ENCODE measurements at regions not wholly inside any gene's neighbourhood (a gene's known extent, or its start where the extent isn't known, plus 50 kb on each side); places are given as distances from the start of the nearest gene placed in this dataset.

DNA sequence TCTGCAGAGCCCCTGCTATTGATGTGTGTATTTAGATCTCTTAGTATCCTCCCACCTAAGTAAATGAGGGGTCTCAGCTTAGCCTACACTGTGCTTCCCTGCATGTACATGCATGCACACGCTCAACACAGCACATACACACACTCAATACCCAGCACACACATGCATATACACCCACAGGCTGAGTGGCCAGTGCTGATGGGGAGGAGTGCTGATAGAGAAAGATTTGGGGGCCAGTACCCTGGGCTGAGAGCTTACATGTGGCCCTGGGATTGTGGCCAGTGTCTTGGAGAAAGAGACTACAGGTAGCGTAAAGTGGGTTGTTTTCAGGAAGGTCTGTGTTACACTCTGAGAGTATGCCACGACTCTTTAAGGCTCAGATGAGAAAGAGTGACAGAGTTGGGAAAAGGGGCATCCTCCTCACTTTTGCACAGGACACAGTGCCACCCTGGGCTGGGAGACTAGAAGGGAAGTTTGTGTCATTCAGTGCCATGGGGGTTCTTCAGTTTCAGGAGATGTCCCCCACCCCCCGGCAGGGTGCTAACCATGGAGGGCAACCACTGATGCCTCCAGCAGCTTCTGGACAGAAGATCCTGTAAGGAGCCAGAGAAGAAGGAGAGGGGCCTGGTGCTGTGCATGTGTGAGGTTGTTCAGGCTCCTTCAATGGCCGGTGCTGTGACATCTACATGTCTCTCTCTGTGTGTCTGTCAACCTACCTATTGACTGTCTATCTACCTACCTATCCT lies 166.8 kb downstream of the RHOU start:
- no peak for DNase-seq
- H2BK5ac ChIP-seq (ENCODE audit: low read length): no peak overlapping the region
- no peak overlapping the region for H4K5ac ChIP-seq (ENCODE audit: low read length)
- no peak overlapping the region for H3K56ac ChIP-seq (ENCODE audit: low read length)
- peaks cover 3% of the 10 kb centered on the region for H3K4me1 ChIP-seq (ENCODE audit: control insufficient read depth, low read depth, low read length)
- no peak overlapping the region for H3K23ac ChIP-seq (ENCODE audit: low read length)
- no peak overlapping the region for H4K8ac ChIP-seq (ENCODE audit: low read depth, low read length)
- H3K4me3 ChIP-seq (ENCODE audit: low read length): no peak overlapping the region
- H3K4me2 ChIP-seq (ENCODE audit: low read length): no peak overlapping the region
- H3K27ac ChIP-seq (ENCODE audit: low read depth, low read length): no peak overlapping the region
- no peaks in the 10 kb centered on the region for H3K27me3 ChIP-seq (ENCODE audit: insufficient read depth, low read length, poor library complexity)
- no peak overlapping the region for H3K9ac ChIP-seq (ENCODE audit: low read length)
- no peak overlapping the region for H2BK120ac ChIP-seq (ENCODE audit: low read depth, low read length)
- WGBS (ENCODE audit: extremely low coverage, insufficient coverage, low lambda C conversion rate): no CpG with 5 or more reads among the region's 5 CpGs
- H2BK15ac ChIP-seq (replicated peaks; ENCODE audit: low read depth): no peak overlapping the region
- H3K4ac ChIP-seq (ENCODE audit: low read depth, low read length): no peak overlapping the region
- no peak overlapping the region for H3K18ac ChIP-seq (ENCODE audit: low read length)
- no peaks in the 10 kb centered on the region for H3K79me1 ChIP-seq (ENCODE audit: low read length)
- H2AK5ac ChIP-seq (ENCODE audit: low read length): no peak overlapping the region
- no peaks in the 10 kb centered on the region for H3K36me3 ChIP-seq (ENCODE audit: control insufficient read depth, insufficient read depth, low read length)
- no peaks in the 10 kb centered on the region for H3K79me2 ChIP-seq (ENCODE audit: control insufficient read depth, insufficient read depth, low read length)

DNA sequence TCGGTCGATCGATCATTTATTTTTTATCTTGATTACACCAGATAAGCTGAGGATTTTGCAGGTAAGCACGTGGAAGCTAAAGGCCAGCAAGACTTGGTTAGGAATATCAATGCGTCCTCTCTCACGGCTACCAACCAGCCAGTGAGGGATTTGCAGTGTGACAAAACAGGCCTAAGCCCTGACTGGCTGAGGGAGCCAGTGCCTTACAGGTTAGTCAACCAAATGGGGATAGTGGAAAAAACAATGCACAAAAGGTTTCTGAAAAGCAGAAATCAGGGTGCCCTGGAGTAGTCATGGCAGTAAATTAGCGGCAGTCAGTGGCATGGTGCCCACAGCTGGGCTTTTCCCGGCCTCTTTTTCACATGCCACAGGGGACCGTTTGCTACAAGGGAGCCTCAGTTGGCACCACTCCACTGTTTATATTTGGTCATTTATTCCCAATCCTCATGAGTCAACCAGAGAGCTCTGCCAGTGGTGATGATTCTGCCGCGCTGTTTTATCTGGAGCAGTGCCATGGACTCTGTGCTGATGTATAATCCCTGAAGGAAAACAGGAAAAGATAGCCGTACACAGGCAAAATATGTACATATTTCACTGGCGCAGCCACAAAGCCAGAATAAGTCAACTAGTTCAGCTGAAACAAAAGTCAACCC lies 167.6 kb downstream of the RHOU start:
- Histone ChIP-seq H3K56ac (ENCODE audit: low read length) (no peak overlapping the region), H2BK5ac (ENCODE audit: low read length) (no peak overlapping the region), H3K4me2 (ENCODE audit: low read length) (no peak overlapping the region), H2BK15ac (replicated peaks; ENCODE audit: low read depth) (no peak overlapping the region), H3K36me3 (ENCODE audit: control insufficient read depth, insufficient read depth, low read length) (no peaks in the 10 kb centered on the region), H3K27me3 (ENCODE audit: insufficient read depth, low read length, poor library complexity) (no peaks in the 10 kb centered on the region), H2AK5ac (ENCODE audit: low read length) (no peak overlapping the region), H3K79me2 (ENCODE audit: control insufficient read depth, insufficient read depth, low read length) (no peaks in the 10 kb centered on the region), H3K4ac (ENCODE audit: low read depth, low read length) (no peak overlapping the region), H4K5ac (ENCODE audit: low read length) (no peak overlapping the region), H3K18ac (ENCODE audit: low read length) (no peak overlapping the region), H3K9ac (ENCODE audit: low read length) (no peak overlapping the region), H3K79me1 (ENCODE audit: low read length) (no peaks in the 10 kb centered on the region), H3K4me1 (ENCODE audit: control insufficient read depth, low read depth, low read length) (peaks cover 3% of the 10 kb centered on the region), H4K8ac (ENCODE audit: low read depth, low read length) (no peak overlapping the region), H2BK120ac (ENCODE audit: low read depth, low read length) (no peak overlapping the region), H3K23ac (ENCODE audit: low read length) (no peak overlapping the region), H3K27ac (ENCODE audit: low read depth, low read length) (no peak overlapping the region), H3K4me3 (ENCODE audit: low read length) (no peak overlapping the region)
- no peak for DNase-seq
- no CpG with 5 or more reads among the region's 13 CpGs for WGBS (ENCODE audit: extremely low coverage, insufficient coverage, low lambda C conversion rate)

DNA sequence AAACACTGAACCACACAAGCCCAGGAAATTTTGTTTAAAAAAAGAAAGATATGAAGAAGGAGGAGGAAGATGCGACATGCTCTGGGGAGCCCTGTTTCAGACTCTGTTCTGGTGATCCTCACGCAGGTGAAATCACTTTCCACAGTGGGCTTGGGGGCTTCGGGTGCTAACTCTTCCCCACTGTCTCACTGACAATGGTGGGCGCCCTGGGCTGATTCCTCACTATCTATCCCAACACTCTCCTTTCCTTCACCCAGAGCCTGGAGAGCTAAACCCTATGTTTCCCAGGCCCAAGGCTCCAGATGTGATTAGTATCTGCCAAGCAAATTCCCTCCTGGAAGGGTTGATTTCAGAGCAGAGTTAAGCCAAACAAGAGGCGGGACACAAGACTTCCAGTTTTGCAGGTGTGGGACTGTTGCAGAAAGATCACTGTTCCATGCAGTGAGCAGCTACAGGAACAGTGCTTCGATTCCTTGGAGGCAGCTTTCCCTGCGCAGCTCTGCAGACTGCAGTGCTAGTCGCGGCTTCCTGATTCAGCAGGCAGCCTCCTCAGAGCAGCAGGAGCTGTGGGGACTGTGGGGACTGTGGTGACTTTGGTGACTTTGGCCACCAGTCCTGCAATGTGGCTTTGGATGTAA lies 168.3 kb downstream of the RHOU start:
- DNase-seq: no peak
- H2AK5ac ChIP-seq (ENCODE audit: low read length): no peak overlapping the region
- H3K4me3 ChIP-seq (ENCODE audit: low read length): no peak overlapping the region
- peak overlapping the region; percentile 18 for H3K23ac ChIP-seq (ENCODE audit: low read length)
- no peak overlapping the region for H3K9ac ChIP-seq (ENCODE audit: low read length)
- H3K27ac ChIP-seq (ENCODE audit: low read depth, low read length): no peak overlapping the region
- no peak overlapping the region for H2BK5ac ChIP-seq (ENCODE audit: low read length)
- H3K4ac ChIP-seq (ENCODE audit: low read depth, low read length): no peak overlapping the region
- H2BK120ac ChIP-seq (ENCODE audit: low read depth, low read length): no peak overlapping the region
- peaks cover 3% of the 10 kb centered on the region for H3K4me1 ChIP-seq (ENCODE audit: control insufficient read depth, low read depth, low read length)
- H4K5ac ChIP-seq (ENCODE audit: low read length): no peak overlapping the region
- H3K36me3 ChIP-seq (ENCODE audit: control insufficient read depth, insufficient read depth, low read length): no peaks in the 10 kb centered on the region
- H4K8ac ChIP-seq (ENCODE audit: low read depth, low read length): no peak overlapping the region
- no peak overlapping the region for H3K4me2 ChIP-seq (ENCODE audit: low read length)
- no peak overlapping the region for H3K18ac ChIP-seq (ENCODE audit: low read length)
- no peaks in the 10 kb centered on the region for H3K27me3 ChIP-seq (ENCODE audit: insufficient read depth, low read length, poor library complexity)
- H3K56ac ChIP-seq (ENCODE audit: low read length): no peak overlapping the region
- H2BK15ac ChIP-seq (replicated peaks; ENCODE audit: low read depth): no peak overlapping the region
- no CpG with 5 or more reads among the region's 9 CpGs for WGBS (ENCODE audit: extremely low coverage, insufficient coverage, low lambda C conversion rate)
- H3K79me2 ChIP-seq (ENCODE audit: control insufficient read depth, insufficient read depth, low read length): no peaks in the 10 kb centered on the region
- H3K79me1 ChIP-seq (ENCODE audit: low read length): no peaks in the 10 kb centered on the region

DNA sequence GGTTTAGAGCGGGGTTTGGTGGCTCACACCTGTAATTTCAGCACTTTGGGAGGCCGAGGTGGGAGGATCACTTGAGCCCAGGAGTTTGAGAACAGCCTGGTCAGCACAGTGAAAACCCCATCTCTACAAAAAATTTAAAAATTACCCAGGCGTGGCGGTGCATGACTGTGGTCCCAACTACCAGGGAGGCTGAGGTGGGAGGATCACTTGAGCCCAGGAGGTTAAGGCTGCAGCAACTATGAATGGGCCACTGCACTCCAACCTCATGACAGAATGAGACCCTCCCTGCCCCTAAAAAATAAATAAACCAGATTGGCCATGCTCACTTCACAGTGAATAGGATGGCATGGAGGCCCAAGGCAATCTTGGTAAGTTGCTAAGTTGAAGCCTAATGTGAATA lies 168.9 kb downstream of the RHOU start:
- Histone ChIP-seq H3K4me2 (ENCODE audit: low read length) (no peak overlapping the region), H3K18ac (ENCODE audit: low read length) (no peak overlapping the region), H3K36me3 (ENCODE audit: control insufficient read depth, insufficient read depth, low read length) (no peaks in the 10 kb centered on the region), H3K27me3 (ENCODE audit: insufficient read depth, low read length, poor library complexity) (no peaks in the 10 kb centered on the region), H2BK5ac (ENCODE audit: low read length) (no peak overlapping the region), H3K4me1 (ENCODE audit: control insufficient read depth, low read depth, low read length) (peaks cover 3% of the 10 kb centered on the region), H3K79me1 (ENCODE audit: low read length) (no peaks in the 10 kb centered on the region), H3K9ac (ENCODE audit: low read length) (no peak overlapping the region), H2BK120ac (ENCODE audit: low read depth, low read length) (no peak overlapping the region), H3K4ac (ENCODE audit: low read depth, low read length) (no peak overlapping the region), H3K27ac (ENCODE audit: low read depth, low read length) (no peak overlapping the region), H2AK5ac (ENCODE audit: low read length) (no peak overlapping the region), H3K4me3 (ENCODE audit: low read length) (no peak overlapping the region), H4K8ac (ENCODE audit: low read depth, low read length) (no peak overlapping the region), H3K56ac (ENCODE audit: low read length) (no peak overlapping the region), H3K79me2 (ENCODE audit: control insufficient read depth, insufficient read depth, low read length) (no peaks in the 10 kb centered on the region), H4K5ac (ENCODE audit: low read length) (no peak overlapping the region), H3K23ac (ENCODE audit: low read length) (no peak overlapping the region), H2BK15ac (replicated peaks; ENCODE audit: low read depth) (no peak overlapping the region)
- no peak for DNase-seq
- WGBS (ENCODE audit: extremely low coverage, insufficient coverage, low lambda C conversion rate): no CpG with 5 or more reads among the region's 4 CpGs

DNA sequence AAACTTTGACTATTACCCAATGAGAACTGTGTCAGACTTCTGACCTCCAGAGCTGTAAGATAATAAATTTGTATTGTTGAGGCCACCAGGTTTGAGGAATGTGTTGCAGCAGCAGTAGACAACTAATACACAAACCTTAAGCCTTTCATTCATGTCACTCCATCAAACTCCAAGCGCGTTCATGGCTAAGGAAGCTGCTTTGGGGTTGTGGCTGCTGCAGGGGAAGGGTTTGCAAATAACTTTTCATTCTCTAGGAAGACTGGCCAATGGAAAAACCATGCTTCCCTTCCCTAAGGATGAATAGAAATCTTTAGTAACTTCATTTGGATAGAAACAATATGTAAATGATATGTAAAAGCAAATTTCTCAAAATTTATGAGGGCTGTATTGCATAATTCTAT lies 170.4 kb downstream of the RHOU start:
- Histone ChIP-seq H3K4me2 (ENCODE audit: low read length) (no peak overlapping the region), H3K36me3 (ENCODE audit: control insufficient read depth, insufficient read depth, low read length) (no peaks in the 10 kb centered on the region), H3K4me1 (ENCODE audit: control insufficient read depth, low read depth, low read length) (no peaks in the 10 kb centered on the region), H3K9ac (ENCODE audit: low read length) (no peak overlapping the region), H3K18ac (ENCODE audit: low read length) (no peak overlapping the region), H2AK5ac (ENCODE audit: low read length) (no peak overlapping the region), H3K27me3 (ENCODE audit: insufficient read depth, low read length, poor library complexity) (no peaks in the 10 kb centered on the region), H3K23ac (ENCODE audit: low read length) (no peak overlapping the region), H4K8ac (ENCODE audit: low read depth, low read length) (no peak overlapping the region), H3K79me1 (ENCODE audit: low read length) (no peaks in the 10 kb centered on the region), H3K4me3 (ENCODE audit: low read length) (no peak overlapping the region), H2BK120ac (ENCODE audit: low read depth, low read length) (no peak overlapping the region), H2BK5ac (ENCODE audit: low read length) (no peak overlapping the region), H3K4ac (ENCODE audit: low read depth, low read length) (no peak overlapping the region), H3K56ac (ENCODE audit: low read length) (no peak overlapping the region), H2BK15ac (replicated peaks; ENCODE audit: low read depth) (no peak overlapping the region), H3K79me2 (ENCODE audit: control insufficient read depth, insufficient read depth, low read length) (no peaks in the 10 kb centered on the region), H3K27ac (ENCODE audit: low read depth, low read length) (no peak overlapping the region), H4K5ac (ENCODE audit: low read length) (no peak overlapping the region)
- DNase-seq: no peak
- no CpG with 5 or more reads among the region's 2 CpGs for WGBS (ENCODE audit: extremely low coverage, insufficient coverage, low lambda C conversion rate)

Data from mesendoderm (in vitro differentiated cells).